Astrocyte (in vitro differentiated cells and primary cell): ENCODE measurements at regions not wholly inside any gene's neighbourhood (a gene's known extent, or its start where the extent isn't known, plus 50 kb on each side); places are given as distances from the start of the nearest gene placed in this dataset.

Experiments
- DNase-seq: peaks from one replicate; pipeline ENCODE4 v3.0.0-alpha.2; 2010; ENCODE audit warnings: low read depth
- FAIRE-seq: peaks from 2 replicates; lab custom pipeline; 2011; peaks lifted over from hg19 to GRCh38; lab: Jason Lieb, UNC
- H2AFZ ChIP-seq: 2 replicates; pipeline ENCODE4 v1.6.0; 2012; ENCODE audit warnings: low read depth, low read length, inconsistent platforms
- H3K27ac ChIP-seq: 2 replicates; pipeline ENCODE4 v1.5.1; 2011; ENCODE audit warnings: low read depth, low read length, inconsistent platforms
- H3K27me3 ChIP-seq: 2 replicates; pipeline ENCODE4 v1.6.0; 2011; ENCODE audit warnings: low read length, inconsistent platforms; ENCODE audit not compliant: insufficient read depth
- H3K36me3 ChIP-seq: 2 replicates; pipeline ENCODE4 v1.5.1; 2011; ENCODE audit warnings: low read length, inconsistent platforms; ENCODE audit not compliant: insufficient read depth
- H3K4me1 ChIP-seq: 2 replicates; pipeline ENCODE4 v1.5.1; 2011; ENCODE audit warnings: low read length, inconsistent platforms; ENCODE audit not compliant: insufficient read depth
- H3K4me2 ChIP-seq: 2 replicates; pipeline ENCODE4 v1.6.0; 2012; ENCODE audit warnings: low read length, inconsistent platforms
- H3K4me3 ChIP-seq: 2 replicates; pipeline ENCODE4 v1.5.1; 2011; ENCODE audit warnings: low read depth, mild to moderate bottlenecking, low read length, inconsistent platforms; ENCODE audit not compliant: insufficient read depth
- H3K79me2 ChIP-seq: 2 replicates; pipeline ENCODE4 v1.6.0; 2012; ENCODE audit warnings: mild to moderate bottlenecking, low read length, inconsistent platforms; ENCODE audit not compliant: insufficient read depth
- H3K9ac ChIP-seq: 2 replicates; pipeline ENCODE4 v1.6.0; 2012; ENCODE audit warnings: mild to moderate bottlenecking, low read length, inconsistent platforms
- H3K9me3 ChIP-seq: 2 replicates; pipeline ENCODE4 v1.5.1; 2012; ENCODE audit warnings: low read depth, mild to moderate bottlenecking, low read length, inconsistent platforms; ENCODE audit not compliant: insufficient read depth
- H4K20me1 ChIP-seq: 2 replicates; pipeline ENCODE4 v1.6.0; 2012; ENCODE audit warnings: low read length, inconsistent platforms; ENCODE audit not compliant: insufficient read depth
- H3K27ac Mint-ChIP-seq: one replicate; pipeline ENCODE4 v1.8.0; 2021; ENCODE audit warnings: mild to moderate bottlenecking, mixed read lengths; ENCODE audit not compliant: unreplicated experiment
- H3K27me3 Mint-ChIP-seq: one replicate; pipeline ENCODE4 v1.8.0; 2021; ENCODE audit warnings: low read depth, mixed read lengths; ENCODE audit not compliant: unreplicated experiment
- H3K36me3 Mint-ChIP-seq: one replicate; pipeline ENCODE4 v1.8.0; 2021; ENCODE audit warnings: low read depth, mixed read lengths; ENCODE audit not compliant: unreplicated experiment
- H3K4me1 Mint-ChIP-seq: one replicate; pipeline ENCODE4 v1.8.0; 2021; ENCODE audit warnings: low read depth, mixed read lengths; ENCODE audit not compliant: unreplicated experiment
- H3K4me3 Mint-ChIP-seq: one replicate; pipeline ENCODE4 v1.8.0; 2021; ENCODE audit warnings: mild to moderate bottlenecking, moderate library complexity, mixed read lengths; ENCODE audit not compliant: unreplicated experiment
- H3K9me3 Mint-ChIP-seq: one replicate; pipeline ENCODE4 v1.8.0; 2021; ENCODE audit warnings: mild to moderate bottlenecking, mixed read lengths; ENCODE audit not compliant: unreplicated experiment
- CTCF ChIP-seq: IDR thresholded peaks from 2 replicates; pipeline ENCODE4 v1.5.1; 2011; ENCODE audit warnings: low read depth, mild to moderate bottlenecking, inconsistent platforms, low read length, moderate library complexity; ENCODE audit not compliant: insufficient read depth
- EZH2 ChIP-seq: IDR thresholded peaks from 2 replicates; pipeline ENCODE4 v1.6.1; 2012; ENCODE audit warnings: mild to moderate bottlenecking, low read length, inconsistent platforms; ENCODE audit not compliant: insufficient read depth

GRCh38 chr4:124839786-124840390 is 127.4 kb upstream of the ANKRD50 start:
- Mint-ChIP-seq H3K36me3 (no peaks in the 10 kb centered on the region), H3K9me3 (peaks cover 25% of the 10 kb centered on the region), H3K27me3 (no peaks in the 10 kb centered on the region), H3K27ac (no peak overlapping the region), H3K4me1 (no peaks in the 10 kb centered on the region), H3K4me3 (no peak overlapping the region)
- Histone ChIP-seq H2AFZ (no peak overlapping the region), H3K4me3 (no peak overlapping the region), H3K4me2 (no peak overlapping the region), H3K4me1 (no peaks in the 10 kb centered on the region), H3K27me3 (no peaks in the 10 kb centered on the region), H3K79me2 (no peaks in the 10 kb centered on the region), H3K27ac (no peak overlapping the region), H3K9ac (no peak overlapping the region), H3K9me3 (no peaks in the 10 kb centered on the region), H3K36me3 (no peaks in the 10 kb centered on the region), H4K20me1 (no peaks in the 10 kb centered on the region)
- TF ChIP-seq CTCF (no peak), EZH2 (no peak)
- DNase-seq = no peak
- FAIRE-seq = no peak

GRCh38 chr4:124833831-124834505 is 121.4 kb upstream of the ANKRD50 start:
- Mint-ChIP-seq H3K4me3 (no peak overlapping the region), H3K9me3 (peaks cover 10% of the 10 kb centered on the region), H3K4me1 (no peaks in the 10 kb centered on the region), H3K27ac (no peak overlapping the region), H3K27me3 (no peaks in the 10 kb centered on the region), H3K36me3 (no peaks in the 10 kb centered on the region)
- no peaks in the 10 kb centered on the region for H3K79me2 ChIP-seq
- no peaks in the 10 kb centered on the region for H4K20me1 ChIP-seq
- no peak overlapping the region for H3K4me2 ChIP-seq
- H2AFZ ChIP-seq = no peak overlapping the region
- H3K36me3 ChIP-seq = no peaks in the 10 kb centered on the region
- H3K4me1 ChIP-seq = no peaks in the 10 kb centered on the region
- H3K4me3 ChIP-seq = no peak overlapping the region
- H3K9me3 ChIP-seq = no peaks in the 10 kb centered on the region
- FAIRE-seq = no peak
- TF ChIP-seq EZH2 (no peak), CTCF (no peak)
- H3K27me3 ChIP-seq = no peaks in the 10 kb centered on the region
- no peak for DNase-seq
- no peak overlapping the region for H3K9ac ChIP-seq
- no peak overlapping the region for H3K27ac ChIP-seq

GRCh38 chr4:124828382-124828781 is 115.8 kb upstream of the ANKRD50 start:
- H2AFZ ChIP-seq = no peak overlapping the region
- H3K27me3 Mint-ChIP-seq = no peaks in the 10 kb centered on the region
- H3K27ac Mint-ChIP-seq = no peak overlapping the region
- H3K9me3 ChIP-seq = no peaks in the 10 kb centered on the region
- no peaks in the 10 kb centered on the region for H4K20me1 ChIP-seq
- no peak for DNase-seq
- H3K4me1 ChIP-seq = no peaks in the 10 kb centered on the region
- H3K4me3 ChIP-seq = no peak overlapping the region
- no peak for FAIRE-seq
- no peak overlapping the region for H3K4me2 ChIP-seq
- no peaks in the 10 kb centered on the region for H3K27me3 ChIP-seq
- no peak overlapping the region for H3K9ac ChIP-seq
- no peak overlapping the region for H3K27ac ChIP-seq
- H3K4me1 Mint-ChIP-seq = no peaks in the 10 kb centered on the region
- peaks cover 3% of the 10 kb centered on the region for H3K9me3 Mint-ChIP-seq
- no peak overlapping the region for H3K4me3 Mint-ChIP-seq
- TF ChIP-seq CTCF = no peak
- no peak for TF ChIP-seq EZH2
- no peaks in the 10 kb centered on the region for H3K79me2 ChIP-seq
- H3K36me3 ChIP-seq = no peaks in the 10 kb centered on the region
- no peaks in the 10 kb centered on the region for H3K36me3 Mint-ChIP-seq
